ENCODE measurements at regions not wholly inside any gene's neighbourhood (a gene's known extent, or its start where the extent isn't known, plus 50 kb on each side); places are given as distances from the start of the nearest gene placed in this dataset.

DNA sequence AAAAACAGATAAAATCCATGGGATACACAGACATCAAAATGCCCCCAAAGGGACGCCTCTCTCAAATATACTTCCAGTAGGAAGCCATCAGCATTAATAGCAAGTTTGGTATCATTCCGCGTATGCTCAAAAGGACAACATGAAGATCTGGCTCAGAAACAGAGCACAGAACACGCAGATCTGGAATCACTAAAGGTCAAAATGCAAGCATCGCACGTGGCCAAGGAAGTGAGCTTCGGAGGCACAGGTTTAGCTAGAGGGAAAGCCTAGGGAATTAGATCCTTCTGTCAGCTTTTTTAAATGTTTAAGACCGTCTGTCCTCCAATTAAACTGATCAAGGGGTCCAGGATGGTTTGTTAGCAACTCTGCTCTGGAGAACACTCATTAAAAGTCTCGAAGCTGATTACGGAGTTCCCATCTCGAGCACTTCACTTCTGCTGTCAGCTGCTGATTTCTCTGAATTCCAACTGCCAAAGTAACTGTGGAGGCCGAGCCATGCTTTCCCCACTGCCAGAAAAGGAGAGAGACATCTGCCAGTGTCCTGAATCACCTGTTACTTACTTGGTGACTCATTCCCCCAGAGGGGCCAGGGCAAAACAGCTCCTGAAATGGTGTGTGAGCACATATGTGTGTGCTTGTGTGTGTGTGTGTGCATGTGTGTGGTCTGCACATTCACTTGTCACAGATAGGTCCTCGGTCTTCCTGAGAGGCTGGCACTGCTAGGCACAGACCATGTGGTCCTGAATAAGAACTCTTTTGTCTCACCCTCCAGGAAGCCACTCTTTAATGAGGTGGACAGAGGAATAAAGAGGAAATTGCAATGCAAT is 177.7 kb upstream of the PPARGC1A start:
- no peaks in the 10 kb centered on the region for H3K27me3 Mint-ChIP-seq (ENCODE audit: low read depth)
- H3K4me3 Mint-ChIP-seq, result no peak overlapping the region
- DNase-seq, result no peak
- no peaks in the 10 kb centered on the region for H3K36me3 Mint-ChIP-seq (ENCODE audit: insufficient read depth in 2 of 2)
- H3K27ac Mint-ChIP-seq, result no peak overlapping the region
- no peak for ATAC-seq (replicated peaks in 1 of 2)
- no peaks in the 10 kb centered on the region for H3K9me3 Mint-ChIP-seq
- no peaks in the 10 kb centered on the region for H3K4me1 Mint-ChIP-seq (ENCODE audit: low read depth)

DNA sequence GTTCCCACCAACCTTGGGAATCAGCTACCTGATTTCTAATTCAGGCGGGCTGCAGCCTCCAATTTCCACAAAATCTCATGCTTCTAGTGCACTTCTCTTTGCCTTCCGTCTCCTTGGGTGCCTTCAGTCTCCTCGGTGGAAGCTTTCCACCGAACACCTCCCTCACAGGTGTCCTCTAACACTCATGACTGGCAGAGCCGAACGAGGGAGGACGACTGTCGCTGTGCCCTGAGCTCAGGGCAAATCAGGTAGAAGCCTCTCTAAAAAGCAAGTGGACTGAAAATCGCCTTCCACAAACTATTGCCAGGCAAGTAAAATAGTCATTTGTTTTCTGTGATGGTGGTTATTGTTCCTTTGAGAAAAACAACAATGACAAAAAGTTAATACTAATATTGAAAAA is 176.1 kb upstream of the PPARGC1A start:
- H3K27me3 Mint-ChIP-seq (ENCODE audit: low read depth), result no peaks in the 10 kb centered on the region
- peaks cover 0 to 2% of the 10 kb centered on the region in 2 donors for H3K9me3 Mint-ChIP-seq
- no peak overlapping the region for H3K27ac Mint-ChIP-seq
- H3K4me3 Mint-ChIP-seq, result no peak overlapping the region
- ATAC-seq (replicated peaks in 1 of 2) (no peak), DNase-seq (no peak)
- H3K36me3 Mint-ChIP-seq (ENCODE audit: insufficient read depth in 2 of 2), result no peaks in the 10 kb centered on the region
- H3K4me1 Mint-ChIP-seq (ENCODE audit: low read depth), result no peaks in the 10 kb centered on the region

DNA sequence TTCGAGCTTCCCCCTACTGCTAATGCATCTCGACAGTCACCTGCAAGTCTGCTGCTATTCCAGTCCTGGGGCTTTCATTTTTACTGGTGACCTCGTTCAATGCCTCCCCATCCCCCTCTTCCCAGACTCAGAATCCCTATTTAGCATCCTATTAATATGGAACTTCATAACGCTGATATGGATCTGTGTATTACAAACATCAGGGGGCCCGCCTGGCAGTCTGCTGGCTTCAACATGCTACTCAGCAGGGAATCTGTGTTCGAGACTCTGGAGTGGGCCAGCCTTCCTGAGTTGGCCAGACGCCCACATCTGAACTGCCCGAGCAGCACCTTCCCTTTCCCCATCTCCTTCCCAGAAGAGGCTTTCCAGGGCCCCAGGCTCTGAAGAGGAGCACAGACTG is 173.9 kb upstream of the PPARGC1A start:
- no peak overlapping the region for H3K4me3 Mint-ChIP-seq
- H3K27ac Mint-ChIP-seq, result no peak overlapping the region
- peaks cover 0 to 2% of the 10 kb centered on the region in 2 donors for H3K9me3 Mint-ChIP-seq
- ATAC-seq (replicated peaks in 1 of 2) (no peak), DNase-seq (no peak)
- H3K36me3 Mint-ChIP-seq (ENCODE audit: insufficient read depth in 2 of 2), result no peaks in the 10 kb centered on the region
- H3K27me3 Mint-ChIP-seq (ENCODE audit: low read depth), result no peaks in the 10 kb centered on the region
- H3K4me1 Mint-ChIP-seq (ENCODE audit: low read depth), result no peaks in the 10 kb centered on the region

DNA sequence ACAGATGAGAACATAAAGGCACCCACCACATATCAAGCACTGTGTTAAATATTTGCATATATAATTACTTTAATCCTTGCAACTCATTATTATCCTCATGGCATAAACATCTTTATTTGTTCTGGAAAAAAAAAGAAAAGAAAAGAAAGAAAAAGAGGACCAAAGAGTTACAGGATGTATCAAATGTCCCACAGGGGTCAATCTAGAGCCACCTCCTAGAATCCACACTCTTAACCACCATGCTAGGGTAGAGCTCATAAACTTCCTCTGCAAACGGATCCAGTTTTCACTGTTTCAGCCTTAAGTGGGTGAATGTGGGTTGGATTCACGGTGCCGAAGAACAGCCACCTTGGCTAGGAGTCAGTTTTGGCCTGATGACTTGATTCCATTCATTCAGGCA is 171.1 kb upstream of the PPARGC1A start:
- no peak overlapping the region for H3K27ac Mint-ChIP-seq
- H3K4me1 Mint-ChIP-seq (ENCODE audit: low read depth), result no peaks in the 10 kb centered on the region
- ATAC-seq (replicated peaks in 1 of 2) (no peak), DNase-seq (no peak)
- H3K4me3 Mint-ChIP-seq, result no peak overlapping the region
- H3K9me3 Mint-ChIP-seq, result peaks cover 0 to 4% of the 10 kb centered on the region in 2 donors
- H3K27me3 Mint-ChIP-seq (ENCODE audit: low read depth), result no peaks in the 10 kb centered on the region
- no peaks in the 10 kb centered on the region for H3K36me3 Mint-ChIP-seq (ENCODE audit: insufficient read depth in 2 of 2)

DNA sequence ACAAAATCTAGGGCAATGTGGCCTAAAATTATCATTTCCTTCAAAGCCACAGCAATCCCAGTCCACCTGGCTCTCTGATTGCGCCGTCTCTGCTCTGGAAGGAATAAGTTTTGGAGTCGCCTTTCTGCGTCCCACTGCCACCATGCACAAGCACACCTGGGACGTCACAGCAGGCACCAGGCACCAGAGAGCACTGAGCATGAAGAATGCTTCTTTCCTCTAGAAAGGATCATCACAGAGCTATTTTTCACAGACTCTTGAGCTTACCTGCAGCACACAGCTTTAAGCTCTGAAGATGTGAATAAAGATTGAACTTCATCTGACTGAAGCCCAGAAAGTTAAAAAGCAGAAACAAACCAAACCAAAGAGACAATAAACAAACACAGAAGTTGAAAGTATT is 170.0 kb upstream of the PPARGC1A start:
- no peaks in the 10 kb centered on the region for H3K36me3 Mint-ChIP-seq (ENCODE audit: insufficient read depth in 2 of 2)
- ATAC-seq (replicated peaks in 1 of 2), result no peak
- no peak overlapping the region for H3K27ac Mint-ChIP-seq
- no peaks in the 10 kb centered on the region for H3K27me3 Mint-ChIP-seq (ENCODE audit: low read depth)
- H3K4me3 Mint-ChIP-seq, result no peak overlapping the region
- DNase-seq, result no peak
- no peaks in the 10 kb centered on the region for H3K4me1 Mint-ChIP-seq (ENCODE audit: low read depth)
- peaks cover 0 to 4% of the 10 kb centered on the region in 2 donors for H3K9me3 Mint-ChIP-seq

DNA sequence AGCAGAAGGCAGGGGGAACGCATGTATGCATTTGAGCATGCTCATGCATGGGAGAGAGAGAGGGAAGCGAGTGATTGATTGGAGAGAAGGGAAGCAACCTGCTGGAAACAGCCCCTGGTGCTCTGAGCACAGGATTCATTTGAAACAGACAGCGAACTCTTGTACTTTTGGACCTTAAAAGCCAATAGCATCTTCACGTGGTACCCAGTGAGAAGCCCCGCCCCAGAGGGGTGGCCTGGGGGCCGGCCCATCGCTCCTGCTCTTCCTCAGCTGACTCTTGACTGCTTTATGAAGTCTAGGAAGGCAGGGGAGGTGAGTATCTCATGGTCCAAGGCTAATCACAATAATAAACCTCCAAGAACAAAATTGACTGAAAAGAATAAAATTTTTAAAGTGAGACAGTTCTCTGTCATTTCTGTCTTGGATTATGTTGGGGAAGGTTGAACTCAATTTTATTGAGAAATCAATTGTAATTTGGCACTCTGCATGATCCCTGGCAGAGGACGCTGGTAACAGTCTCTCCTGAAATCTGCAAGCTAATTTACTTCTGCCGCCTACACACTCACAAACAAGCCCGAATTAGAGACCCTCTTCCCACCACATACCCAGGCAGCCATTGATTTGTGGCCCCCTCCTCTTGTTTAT is 168.2 kb upstream of the PPARGC1A start:
- Mint-ChIP-seq H3K9me3 (peaks cover 0 to 4% of the 10 kb centered on the region in 2 donors), H3K4me3 (no peak overlapping the region), H3K36me3 (ENCODE audit: insufficient read depth in 2 of 2) (no peaks in the 10 kb centered on the region), H3K4me1 (ENCODE audit: low read depth) (no peaks in the 10 kb centered on the region), H3K27me3 (ENCODE audit: low read depth) (no peaks in the 10 kb centered on the region), H3K27ac (no peak overlapping the region)
- DNase-seq (no peak), ATAC-seq (replicated peaks in 1 of 2) (no peak)

DNA sequence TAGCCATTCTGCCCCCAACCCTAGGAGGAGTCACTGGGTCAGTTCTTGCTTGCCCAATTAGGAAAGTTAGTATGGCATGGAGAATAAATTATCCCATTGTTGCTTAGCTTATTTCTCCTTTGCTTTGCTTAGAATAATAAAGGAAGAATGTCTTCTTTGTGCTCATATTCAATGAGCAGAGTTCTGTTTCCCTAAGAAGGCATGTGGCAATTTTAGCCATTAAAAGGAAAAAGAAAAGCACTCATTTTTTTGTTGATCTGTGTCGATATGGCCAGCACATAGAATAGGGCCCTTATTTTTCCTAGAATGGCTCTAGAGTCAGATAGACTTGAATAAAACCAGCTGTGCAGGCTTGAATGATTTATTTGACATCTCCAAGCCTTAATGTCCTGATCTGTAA is 166.4 kb upstream of the PPARGC1A start:
- H3K36me3 Mint-ChIP-seq (ENCODE audit: insufficient read depth in 2 of 2), result no peaks in the 10 kb centered on the region
- H3K27ac Mint-ChIP-seq, result no peak overlapping the region

DNA sequence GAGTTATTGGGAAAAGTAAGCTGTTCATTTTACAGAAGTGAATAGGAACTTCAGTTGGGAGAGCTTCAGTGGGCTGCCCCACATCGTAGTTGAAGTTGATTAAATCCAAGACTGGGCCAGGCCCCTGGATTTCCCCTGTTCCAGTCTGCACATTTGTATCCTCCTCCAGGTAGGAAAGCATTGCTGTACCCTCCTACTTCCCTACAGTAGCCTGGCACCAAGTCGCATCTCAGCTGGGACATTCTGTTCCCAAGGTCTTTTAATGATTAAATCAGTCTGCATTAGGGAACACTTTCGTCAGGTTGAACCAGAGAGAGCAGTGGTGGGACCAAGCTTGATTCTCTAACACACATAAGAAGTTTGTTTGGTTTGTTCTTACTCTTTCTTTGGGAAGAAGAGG is 165.8 kb upstream of the PPARGC1A start:
- DNase-seq, result no peak

More for the DNA sequence above, 166.4 kb upstream of the PPARGC1A start:
- peaks cover 2% of the 10 kb centered on the region in 2 donors for H3K9me3 Mint-ChIP-seq
- no peak for DNase-seq
- no peak overlapping the region for H3K4me3 Mint-ChIP-seq
- no peaks in the 10 kb centered on the region for H3K4me1 Mint-ChIP-seq (ENCODE audit: low read depth)
- H3K27me3 Mint-ChIP-seq (ENCODE audit: low read depth), result no peaks in the 10 kb centered on the region
- no peak for ATAC-seq (replicated peaks in 1 of 2)

DNA sequence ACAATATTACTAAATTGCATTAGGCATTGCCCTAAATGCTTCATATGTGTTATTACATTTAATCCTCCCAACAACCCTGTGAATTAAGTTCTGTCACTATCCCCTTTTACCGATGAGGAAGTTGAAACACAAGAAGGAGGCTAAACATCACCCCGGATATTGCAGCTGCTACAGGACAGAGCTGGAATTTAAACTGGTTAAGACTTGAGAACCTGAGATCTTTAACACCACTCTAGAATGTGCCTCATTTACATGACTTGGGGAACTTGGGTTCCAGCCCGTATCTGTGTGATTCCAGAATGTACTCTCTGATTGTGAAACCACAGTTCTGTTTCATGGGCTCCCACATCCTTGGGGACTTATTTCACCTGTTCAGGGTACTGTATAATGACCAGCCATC is 165.1 kb upstream of the PPARGC1A start:
- Mint-ChIP-seq H3K9me3 (peaks cover 2% of the 10 kb centered on the region in 2 donors), H3K4me1 (ENCODE audit: low read depth) (no peaks in the 10 kb centered on the region), H3K4me3 (no peak overlapping the region), H3K27ac (no peak overlapping the region), H3K27me3 (ENCODE audit: low read depth) (no peaks in the 10 kb centered on the region), H3K36me3 (ENCODE audit: insufficient read depth in 2 of 2) (no peaks in the 10 kb centered on the region)
- ATAC-seq (replicated peaks in 1 of 2), result no peak
- no peak for DNase-seq

More for the DNA sequence above, 165.8 kb upstream of the PPARGC1A start:
- no peaks in the 10 kb centered on the region for H3K36me3 Mint-ChIP-seq (ENCODE audit: insufficient read depth in 2 of 2)
- no peaks in the 10 kb centered on the region for H3K4me1 Mint-ChIP-seq (ENCODE audit: low read depth)
- H3K27ac Mint-ChIP-seq, result no peak overlapping the region
- peaks cover 2% of the 10 kb centered on the region in 2 donors for H3K9me3 Mint-ChIP-seq
- ATAC-seq (replicated peaks in 1 of 2), result no peak
- no peaks in the 10 kb centered on the region for H3K27me3 Mint-ChIP-seq (ENCODE audit: low read depth)
- no peak overlapping the region for H3K4me3 Mint-ChIP-seq

DNA sequence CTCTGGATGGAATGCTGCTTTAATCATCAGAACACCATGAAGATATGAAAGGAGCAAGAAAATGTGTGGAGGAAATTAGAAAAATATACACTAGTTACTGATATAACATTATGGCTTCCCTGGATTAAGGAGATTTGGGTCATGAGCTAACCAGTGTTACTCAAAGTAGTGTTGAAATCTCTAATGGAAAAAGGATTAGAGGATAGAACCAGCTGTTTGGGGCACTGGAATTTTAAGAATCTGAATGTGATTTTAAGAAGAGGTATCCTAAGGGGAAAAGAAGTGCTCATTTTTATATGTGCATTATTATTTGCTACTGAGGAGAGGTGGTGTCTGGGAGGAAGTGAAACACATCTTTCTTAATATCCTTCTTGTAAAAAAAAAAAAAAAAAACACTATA is 164.1 kb upstream of the PPARGC1A start:
- H3K36me3 Mint-ChIP-seq (ENCODE audit: insufficient read depth in 2 of 2), result no peaks in the 10 kb centered on the region
- peaks cover 2% of the 10 kb centered on the region in 2 donors for H3K9me3 Mint-ChIP-seq
- no peak overlapping the region for H3K4me3 Mint-ChIP-seq
- H3K4me1 Mint-ChIP-seq (ENCODE audit: low read depth), result no peaks in the 10 kb centered on the region
- H3K27me3 Mint-ChIP-seq (ENCODE audit: low read depth), result no peaks in the 10 kb centered on the region
- DNase-seq (no peak), ATAC-seq (replicated peaks in 1 of 2) (no peak)
- no peak overlapping the region for H3K27ac Mint-ChIP-seq

DNA sequence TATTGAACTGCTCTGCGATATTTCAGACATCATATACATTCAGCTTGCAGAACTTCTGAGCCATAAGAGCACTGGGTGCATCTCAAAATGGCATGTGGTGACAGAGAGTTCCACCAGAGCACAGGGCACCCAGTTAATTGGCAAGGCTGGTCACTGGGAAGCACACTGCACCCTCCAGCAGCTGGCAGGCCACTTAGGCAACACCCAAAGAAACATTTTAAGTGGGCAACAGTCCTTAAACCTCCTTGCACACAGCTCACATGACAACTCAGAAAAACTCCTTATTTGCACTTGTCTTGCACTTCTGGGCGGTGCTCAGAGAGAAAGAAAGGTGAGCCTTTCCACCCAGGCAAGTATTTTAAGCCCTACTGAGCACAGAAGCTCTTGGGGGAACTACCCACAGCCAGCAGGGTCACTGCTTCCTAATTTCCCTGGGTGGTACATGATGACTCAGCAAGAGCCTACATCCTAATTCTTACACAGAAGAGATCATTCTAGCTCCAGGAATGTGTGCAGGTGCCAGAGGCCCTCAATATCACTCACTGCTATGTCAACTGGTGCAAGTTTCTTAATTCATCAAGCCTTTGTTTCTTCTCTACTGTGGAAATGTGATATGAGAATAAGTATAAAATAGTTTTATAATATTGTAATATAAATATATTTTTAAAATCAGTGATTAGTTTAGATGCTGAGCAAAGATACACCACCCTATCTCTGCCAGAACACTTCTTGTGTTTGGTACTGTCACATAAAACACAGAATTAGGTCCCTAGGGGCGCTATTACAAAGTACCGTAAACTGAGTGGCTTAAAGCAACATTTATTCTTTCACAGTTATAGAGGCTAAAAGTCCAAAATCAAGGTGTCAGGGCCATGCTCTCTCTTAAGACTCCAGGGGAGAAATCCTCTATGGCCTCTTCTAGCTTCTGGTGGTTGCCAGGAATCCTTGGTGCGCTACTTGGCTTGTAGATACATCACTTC is 155.1 kb upstream of the PPARGC1A start:
- H3K36me3 Mint-ChIP-seq (ENCODE audit: insufficient read depth in 2 of 2), result no peaks in the 10 kb centered on the region
- H3K27me3 Mint-ChIP-seq (ENCODE audit: low read depth), result no peaks in the 10 kb centered on the region
- no peak overlapping the region for H3K27ac Mint-ChIP-seq
- DNase-seq (no peak), ATAC-seq (replicated peaks in 1 of 2) (no peak)
- H3K4me1 Mint-ChIP-seq (ENCODE audit: low read depth), result no peaks in the 10 kb centered on the region
- peaks cover 4% of the 10 kb centered on the region in 2 donors for H3K9me3 Mint-ChIP-seq
- no peak overlapping the region for H3K4me3 Mint-ChIP-seq

DNA sequence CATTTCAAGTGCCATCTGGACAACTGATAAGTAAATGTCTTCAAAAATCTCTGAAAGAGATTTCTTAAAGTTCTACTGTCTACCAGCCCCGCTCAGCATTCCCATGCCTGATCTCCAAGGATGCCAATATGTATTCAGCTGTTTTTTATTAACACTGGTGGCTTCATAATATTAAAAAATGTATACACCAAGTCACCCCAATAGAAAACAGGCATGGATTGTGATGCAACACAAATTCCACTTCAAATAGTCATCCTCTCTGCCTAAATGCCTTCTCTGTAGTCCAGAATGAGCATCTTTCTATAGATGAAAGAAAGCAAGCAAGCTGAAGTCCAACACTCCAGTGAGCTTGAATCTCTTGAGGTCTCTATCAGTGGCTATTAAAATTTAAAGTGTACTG is 152.2 kb upstream of the PPARGC1A start:
- H3K9me3 Mint-ChIP-seq, result peaks cover 4 to 5% of the 10 kb centered on the region in 2 donors
- DNase-seq, result no peak

DNA sequence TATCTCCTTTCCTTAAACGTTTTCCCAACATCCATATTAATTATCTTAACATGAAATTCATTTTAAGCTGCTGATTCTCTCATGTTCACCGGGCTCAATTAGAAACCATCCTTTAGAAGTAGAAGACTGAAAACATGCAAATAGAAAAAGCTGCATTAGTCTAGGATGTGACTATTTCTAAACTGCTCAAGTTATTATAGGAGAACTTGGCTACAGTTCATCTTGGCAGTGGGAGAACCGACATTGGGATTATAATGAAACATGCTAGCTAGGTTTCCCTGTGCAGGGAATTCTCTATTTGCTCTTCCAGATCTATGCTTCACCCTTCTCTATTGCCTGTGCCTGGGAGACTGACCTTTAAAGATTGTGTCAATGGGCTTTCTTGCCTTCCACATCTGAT is 151.0 kb upstream of the PPARGC1A start:
- Mint-ChIP-seq H3K4me1 (ENCODE audit: low read depth) (no peaks in the 10 kb centered on the region), H3K4me3 (no peak overlapping the region), H3K9me3 (peaks cover 4 to 5% of the 10 kb centered on the region in 2 donors), H3K36me3 (ENCODE audit: insufficient read depth in 2 of 2) (no peaks in the 10 kb centered on the region), H3K27me3 (ENCODE audit: low read depth) (no peaks in the 10 kb centered on the region), H3K27ac (no peak overlapping the region)
- DNase-seq, result no peak
- no peak for ATAC-seq (replicated peaks in 1 of 2)

More for the DNA sequence above, 152.2 kb upstream of the PPARGC1A start:
- no peaks in the 10 kb centered on the region for H3K27me3 Mint-ChIP-seq (ENCODE audit: low read depth)
- H3K4me3 Mint-ChIP-seq, result no peak overlapping the region
- ATAC-seq (replicated peaks in 1 of 2), result no peak
- H3K27ac Mint-ChIP-seq, result no peak overlapping the region
- H3K4me1 Mint-ChIP-seq (ENCODE audit: low read depth), result no peaks in the 10 kb centered on the region
- no peaks in the 10 kb centered on the region for H3K36me3 Mint-ChIP-seq (ENCODE audit: insufficient read depth in 2 of 2)
